GM10266 (cell line): ENCODE measurements at regions not wholly inside any gene's neighbourhood (a gene's known extent, or its start where the extent isn't known, plus 50 kb on each side); places are given as distances from the start of the nearest gene placed in this dataset.
"Not testable (repeated sequence)": the region's sequence is repeated elsewhere in the genome, so short reads cannot be mapped to it uniquely, and the experiment has no call there.

Experiments
- DNase-seq: peaks from one replicate; pipeline ENCODE4 v3.0.0; 2012; ENCODE audit errors: extremely low spot score
- CTCF ChIP-seq: IDR thresholded peaks from 2 replicates; pipeline ENCODE4 v1.5.1; 2012; ENCODE audit warnings: mild to moderate bottlenecking, low read depth; ENCODE audit not compliant: control insufficient read depth, insufficient read depth; ENCODE audit errors: missing control alignments

GRCh38 chr14:103186909-103187586 lies 63.8 kb downstream of the TNFAIP2 start:
- DNase-seq = no peak
- TF ChIP-seq CTCF = no peak

- no peak for DNase-seq
- no peak for TF ChIP-seq CTCF
Observed at GRCh38 chr14:103187911-103188310, 64.7 kb downstream of the TNFAIP2 start.

- no peak for DNase-seq
- TF ChIP-seq CTCF = peak; percentile 19
Observed at GRCh38 chr14:103188810-103189480, 65.7 kb downstream of the TNFAIP2 start.

- TF ChIP-seq CTCF = no peak
- no peak for DNase-seq
Observed at GRCh38 chr14:103189481-103190470, 66.5 kb downstream of the TNFAIP2 start.

GRCh38 chr14:103190741-103191140 lies 67.5 kb downstream of the TNFAIP2 start:
- no peak for DNase-seq
- no peak for TF ChIP-seq CTCF

GRCh38 chr14:103191844-103192243 lies 68.6 kb downstream of the TNFAIP2 start:
- no peak for DNase-seq
- no peak for TF ChIP-seq CTCF

GRCh38 chr14:103192246-103192840 lies 69.1 kb downstream of the TNFAIP2 start:
- TF ChIP-seq CTCF = no peak
- no peak for DNase-seq

GRCh38 chr14:103192861-103193260 lies 69.6 kb downstream of the TNFAIP2 start:
- DNase-seq = not testable (repeated sequence)

GRCh38 chr14:103193491-103193890 lies 70.2 kb downstream of the TNFAIP2 start:
- not testable (repeated sequence) for DNase-seq
